ENCODE measurements at regions not wholly inside any gene's neighbourhood (a gene's known extent, or its start where the extent isn't known, plus 50 kb on each side); places are given as distances from the start of the nearest gene placed in this dataset.

DNA sequence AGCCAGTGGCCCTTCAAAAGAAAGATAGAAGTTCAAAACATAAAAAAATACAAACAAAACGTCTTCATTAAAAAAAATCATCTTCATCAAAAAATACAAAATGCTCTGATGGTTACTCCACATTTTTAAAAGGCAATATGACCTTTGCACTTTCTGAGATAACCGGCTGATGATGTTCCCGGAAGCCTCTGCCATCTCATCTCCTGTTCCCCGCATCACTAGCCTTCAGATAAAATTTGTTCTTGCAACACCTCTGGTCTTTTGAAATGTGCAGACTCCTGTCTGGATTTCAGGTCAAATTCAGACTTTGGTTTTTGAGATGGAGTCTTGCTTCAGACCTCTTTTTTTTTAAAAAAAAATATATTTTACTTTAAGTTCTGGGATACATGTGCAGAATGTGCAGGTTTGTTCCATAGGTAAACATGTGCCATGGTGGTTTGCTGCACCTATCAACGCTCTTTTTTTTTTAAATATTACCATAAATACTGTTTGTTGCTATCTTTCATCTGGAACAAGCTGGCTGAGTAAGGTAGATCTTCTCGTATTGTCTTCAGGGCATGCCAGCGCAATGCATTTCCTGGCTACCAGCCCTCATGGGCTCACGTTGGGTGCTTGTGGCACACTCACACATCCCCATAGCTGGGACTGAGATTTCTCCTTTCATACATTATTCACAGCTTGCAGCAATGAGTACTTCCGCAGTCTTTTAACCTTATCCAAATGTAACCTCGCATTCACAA, 418.9 kb upstream of the ARGLU1 start:
- TF ChIP-seq, protein P1, sequence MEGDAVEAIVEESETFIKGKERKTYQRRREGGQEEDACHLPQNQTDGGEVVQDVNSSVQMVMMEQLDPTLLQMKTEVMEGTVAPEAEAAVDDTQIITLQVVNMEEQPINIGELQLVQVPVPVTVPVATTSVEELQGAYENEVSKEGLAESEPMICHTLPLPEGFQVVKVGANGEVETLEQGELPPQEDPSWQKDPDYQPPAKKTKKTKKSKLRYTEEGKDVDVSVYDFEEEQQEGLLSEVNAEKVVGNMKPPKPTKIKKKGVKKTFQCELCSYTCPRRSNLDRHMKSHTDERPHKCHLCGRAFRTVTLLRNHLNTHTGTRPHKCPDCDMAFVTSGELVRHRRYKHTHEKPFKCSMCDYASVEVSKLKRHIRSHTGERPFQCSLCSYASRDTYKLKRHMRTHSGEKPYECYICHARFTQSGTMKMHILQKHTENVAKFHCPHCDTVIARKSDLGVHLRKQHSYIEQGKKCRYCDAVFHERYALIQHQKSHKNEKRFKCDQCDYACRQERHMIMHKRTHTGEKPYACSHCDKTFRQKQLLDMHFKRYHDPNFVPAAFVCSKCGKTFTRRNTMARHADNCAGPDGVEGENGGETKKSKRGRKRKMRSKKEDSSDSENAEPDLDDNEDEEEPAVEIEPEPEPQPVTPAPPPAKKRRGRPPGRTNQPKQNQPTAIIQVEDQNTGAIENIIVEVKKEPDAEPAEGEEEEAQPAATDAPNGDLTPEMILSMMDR (IDR thresholded peaks at IDR 0.05), result no peak
- no peak for TF ChIP-seq POLR2A (IDR thresholded peaks at IDR 0.05)
